ENCODE measurements at regions not wholly inside any gene's neighbourhood (a gene's known extent, or its start where the extent isn't known, plus 50 kb on each side); places are given as distances from the start of the nearest gene placed in this dataset.
"Not testable (repeated sequence)": the region's sequence is repeated elsewhere in the genome, so short reads cannot be mapped to it uniquely, and the experiment has no call there.

DNA sequence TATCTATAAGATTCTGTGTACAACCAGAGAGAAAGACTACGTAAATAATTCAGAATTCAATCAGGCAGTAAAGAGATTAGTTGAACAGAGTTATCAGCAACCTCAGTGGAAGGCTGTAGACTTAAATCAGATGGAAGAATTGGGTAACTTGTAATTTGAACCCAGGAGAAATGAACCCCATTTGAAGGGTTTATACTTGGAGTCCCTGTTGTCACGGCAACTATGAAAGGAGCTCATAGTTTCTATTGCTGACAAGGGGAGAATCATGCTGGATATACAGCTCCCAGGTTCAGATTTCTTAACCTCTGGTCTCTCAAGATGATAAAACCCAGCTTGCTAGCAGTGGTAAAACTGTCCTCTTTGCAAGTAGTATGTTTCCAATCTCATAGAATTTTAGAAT is 54.4 kb upstream of the BMP4 start:
- DNase-seq: no peak

DNA sequence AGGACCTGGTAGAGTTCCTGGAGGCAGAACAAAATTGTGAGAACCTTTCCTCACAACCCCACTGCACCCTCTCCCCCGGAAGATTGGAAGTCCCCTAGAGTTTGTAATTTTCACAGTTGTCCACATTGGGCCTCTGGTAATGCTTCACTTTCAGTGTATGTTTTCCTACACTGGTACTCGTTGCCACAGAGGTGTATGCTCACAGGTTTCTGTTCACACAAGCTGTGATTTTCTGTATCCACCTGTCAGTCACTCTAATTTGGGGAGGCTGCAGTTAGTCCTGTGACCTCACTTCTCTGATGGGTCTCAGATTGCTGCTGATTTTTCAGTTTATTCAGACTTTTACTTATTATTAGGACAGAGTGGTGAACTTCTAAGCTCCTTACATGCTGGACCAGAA is 66.4 kb upstream of the BMP4 start:
- no peak for DNase-seq

GRCh38 chr14:54025661-54026060 is 69.0 kb upstream of the BMP4 start:
- peak; percentile 3 for DNase-seq

- no peak for DNase-seq
Measured at GRCh38 chr14:54026671-54027070, 70.0 kb upstream of the BMP4 start.

DNA sequence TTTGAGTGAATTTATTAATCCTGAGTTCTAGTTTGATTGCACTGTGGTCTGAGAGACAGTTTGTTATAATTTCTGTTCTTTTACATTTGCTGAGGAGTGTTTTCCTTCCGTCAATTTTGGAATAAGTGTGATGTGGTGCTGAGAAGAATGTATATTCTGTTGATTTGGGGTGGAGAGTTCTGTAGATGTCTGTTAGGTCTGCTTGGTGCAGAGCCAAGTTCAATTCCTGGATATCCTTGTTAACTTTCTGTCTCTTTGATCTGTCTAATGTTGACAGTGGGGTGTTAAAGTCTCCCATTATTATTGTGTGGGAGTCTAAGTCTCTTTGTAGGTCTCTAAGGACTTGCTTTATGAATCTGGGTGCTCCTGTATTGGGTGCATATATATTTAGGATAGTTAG is 74.4 kb upstream of the BMP4 start:
- DNase-seq: not testable (repeated sequence)

DNA sequence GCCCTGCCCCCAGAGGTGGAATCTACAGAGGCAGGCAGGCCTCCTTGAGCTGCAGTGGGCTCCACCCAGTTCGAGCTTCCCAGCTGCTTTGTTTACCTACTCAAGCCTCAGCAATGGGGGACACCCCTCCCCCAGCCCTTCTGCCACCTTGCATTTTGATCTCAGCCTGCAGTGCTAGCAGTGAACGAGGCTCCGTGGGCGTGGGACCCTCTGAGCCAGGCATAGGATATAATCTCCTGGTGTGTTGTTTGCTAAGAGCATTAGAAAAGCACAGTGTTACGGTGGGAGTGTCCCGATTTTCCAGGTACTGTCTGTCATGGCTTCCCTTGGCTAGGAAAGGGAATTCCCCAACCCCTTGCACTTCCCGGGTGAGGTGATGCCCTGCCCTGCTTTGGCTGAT is 76.7 kb upstream of the BMP4 start:
- not testable (repeated sequence) for DNase-seq

- no peak for DNase-seq
Measured at GRCh38 chr14:54038724-54039123, 82.1 kb upstream of the BMP4 start.

GRCh38 chr14:54039311-54039710 is 82.7 kb upstream of the BMP4 start:
- DNase-seq: no peak

- DNase-seq: no peak
Measured at GRCh38 chr14:54040846-54041245, 84.2 kb upstream of the BMP4 start.

DNA sequence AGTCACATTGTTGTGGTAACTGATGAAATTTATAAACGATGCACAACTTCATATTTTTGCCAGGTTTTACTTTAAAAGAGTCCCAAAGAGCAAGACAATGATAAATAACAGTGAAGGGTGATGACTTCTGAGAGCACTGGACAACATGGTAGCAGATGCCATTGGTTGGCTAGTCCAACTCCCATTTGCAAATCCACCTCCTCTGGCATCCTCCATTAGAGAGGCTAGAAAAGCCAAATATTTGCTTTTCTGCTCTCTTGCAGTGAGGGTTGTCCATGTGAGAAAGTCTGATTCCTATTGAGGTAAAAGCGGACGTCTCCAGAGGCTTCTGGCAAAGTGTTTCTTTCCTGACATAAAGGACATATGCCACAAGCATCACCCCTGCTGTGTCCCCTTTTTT is 89.6 kb upstream of the BMP4 start:
- no peak for DNase-seq

DNA sequence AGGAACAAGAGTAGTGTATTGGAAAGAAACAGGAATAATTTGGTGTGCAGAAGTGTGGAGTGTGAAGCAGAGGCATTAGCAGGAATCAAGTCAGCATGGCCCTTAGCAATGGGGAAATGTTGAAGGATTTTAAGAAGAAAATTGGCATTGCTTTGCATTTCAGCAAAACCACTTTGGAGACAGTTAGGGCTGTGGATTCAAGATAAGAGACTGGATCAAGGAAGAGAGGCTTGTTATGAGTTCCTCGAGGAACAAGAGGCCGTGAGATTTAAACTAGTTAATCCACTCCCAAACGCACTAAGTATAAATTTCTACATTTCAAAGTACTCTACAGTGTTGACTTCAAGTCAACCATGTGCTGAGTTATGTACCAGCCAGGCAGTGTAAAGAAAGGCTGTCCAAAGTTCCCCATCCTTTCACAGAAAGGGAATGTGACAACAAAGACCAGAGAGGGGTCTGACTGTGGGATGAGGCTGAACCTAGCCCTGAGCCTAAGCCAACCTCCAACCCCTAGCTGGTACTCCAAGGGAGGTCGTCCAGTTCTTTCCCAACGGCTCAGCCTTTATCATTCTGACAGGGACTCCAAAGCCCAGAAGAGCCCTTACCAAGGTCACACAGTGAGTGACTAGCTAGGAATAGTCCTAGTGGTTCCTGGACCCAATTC is 91.2 kb upstream of the BMP4 start:
- no peak for DNase-seq

DNA sequence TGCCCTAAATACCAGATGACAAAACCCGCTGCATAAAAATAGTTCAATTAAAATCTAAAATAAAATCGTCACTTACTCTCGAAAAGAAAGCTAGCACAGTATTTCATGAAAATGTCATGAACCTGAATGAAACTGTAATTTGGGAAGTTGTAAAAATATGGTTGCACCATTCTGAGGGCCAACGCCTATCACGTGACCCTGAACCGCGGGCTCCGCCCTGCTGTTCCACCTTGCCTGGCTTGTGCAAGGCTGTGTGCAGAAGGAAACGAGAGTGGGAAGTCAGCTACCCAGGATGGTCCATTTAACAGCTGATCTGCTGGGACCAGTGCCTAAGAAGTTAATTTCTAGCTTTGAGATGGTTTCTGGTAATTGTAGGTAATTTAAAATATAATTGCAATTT is 91.7 kb upstream of the BMP4 start:
- no peak for DNase-seq

DNA sequence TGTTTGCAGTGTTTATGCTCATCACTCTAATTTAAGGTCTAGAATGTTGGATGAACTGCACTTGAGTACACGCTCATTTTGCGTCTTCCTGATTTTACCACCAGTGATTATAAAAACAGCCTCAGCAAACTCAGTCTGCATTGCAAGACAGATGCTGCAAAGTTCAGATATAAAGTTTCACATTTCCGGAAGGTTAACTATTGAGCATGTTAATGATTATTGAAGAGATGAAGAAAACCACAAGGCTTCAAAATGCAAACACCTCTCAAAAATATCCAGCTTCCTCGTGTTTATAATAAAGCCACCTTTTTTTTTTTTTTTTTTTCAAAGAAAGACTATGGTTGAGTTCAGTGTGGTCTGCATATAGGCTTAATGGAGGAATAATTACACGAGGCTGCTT is 92.1 kb upstream of the BMP4 start:
- DNase-seq: no peak

- DNase-seq: no peak
Measured at GRCh38 chr14:54050759-54051158, 94.1 kb upstream of the BMP4 start.

- no peak for DNase-seq
Measured at GRCh38 chr14:54052696-54053385, 96.2 kb upstream of the BMP4 start.

- no peak for DNase-seq
Measured at GRCh38 chr14:54053386-54053745, 96.7 kb upstream of the BMP4 start.

GRCh38 chr14:54058505-54058904 is 101.9 kb upstream of the BMP4 start:
- no peak for DNase-seq

- DNase-seq: no peak
Measured at GRCh38 chr14:54083549-54084239, 127.1 kb upstream of the BMP4 start.

DNA sequence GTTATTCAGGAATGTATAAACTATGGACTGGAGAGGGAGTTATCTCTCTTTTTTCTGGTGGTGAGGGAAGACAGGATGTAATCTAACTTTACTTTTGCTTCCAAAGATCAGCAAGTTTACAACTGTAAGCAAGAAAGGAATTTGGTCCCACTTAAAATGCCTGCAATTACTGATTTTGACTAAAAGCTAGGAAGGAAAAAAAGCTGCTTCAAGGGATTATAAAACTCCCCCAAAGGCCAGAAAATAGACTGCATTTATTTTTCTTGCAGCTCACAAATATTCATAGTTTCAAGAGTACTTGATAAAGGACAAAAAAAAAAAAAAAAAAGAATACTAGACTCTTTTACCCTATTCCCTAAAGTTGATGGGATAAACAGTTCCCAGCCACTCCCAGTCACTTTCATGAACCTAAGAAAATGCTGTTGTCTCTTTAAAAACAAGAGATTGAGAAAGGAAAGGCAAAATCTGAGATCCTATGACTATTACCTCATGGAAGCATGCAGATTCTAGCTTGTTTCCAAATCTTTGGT is 128.7 kb upstream of the BMP4 start:
- DNase-seq: no peak

DNA sequence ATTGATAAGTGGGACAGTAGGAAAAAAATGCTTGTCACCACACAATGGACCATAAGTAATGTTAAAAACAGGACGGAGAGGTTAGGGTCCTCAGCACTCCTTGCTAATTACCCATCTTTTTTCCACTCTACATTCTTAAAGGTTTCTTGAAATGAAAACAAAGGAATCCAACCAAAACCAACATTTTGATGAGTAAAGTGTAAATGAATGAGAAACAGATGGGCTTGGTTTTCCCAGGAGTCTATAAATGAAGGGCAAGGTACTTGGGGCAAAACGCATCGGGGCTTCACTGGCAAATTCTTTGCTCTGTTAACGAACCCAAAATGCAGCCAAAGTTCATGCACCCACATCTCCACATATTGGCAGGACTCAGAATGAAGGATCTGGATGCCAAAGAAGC is 129.2 kb upstream of the BMP4 start:
- DNase-seq: no peak

DNA sequence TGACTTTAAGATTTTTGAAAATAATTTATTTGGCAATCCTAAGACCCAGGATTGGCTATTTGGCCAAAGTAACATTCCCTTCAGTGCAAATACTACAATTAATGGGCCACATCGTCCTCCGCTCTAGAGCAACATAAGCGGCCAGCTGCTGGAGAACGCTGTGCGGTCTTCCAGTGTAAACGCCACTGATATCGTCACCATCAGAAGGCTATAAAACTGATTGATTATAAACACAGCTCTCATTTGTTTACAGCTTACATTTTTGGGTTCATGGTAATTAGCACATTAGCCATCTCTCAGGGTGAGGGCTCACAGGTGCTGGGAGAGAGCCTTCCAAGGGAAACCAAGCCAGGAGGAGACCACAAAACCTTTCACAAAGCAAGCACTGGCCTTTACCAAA is 130.1 kb upstream of the BMP4 start:
- DNase-seq: no peak

DNA sequence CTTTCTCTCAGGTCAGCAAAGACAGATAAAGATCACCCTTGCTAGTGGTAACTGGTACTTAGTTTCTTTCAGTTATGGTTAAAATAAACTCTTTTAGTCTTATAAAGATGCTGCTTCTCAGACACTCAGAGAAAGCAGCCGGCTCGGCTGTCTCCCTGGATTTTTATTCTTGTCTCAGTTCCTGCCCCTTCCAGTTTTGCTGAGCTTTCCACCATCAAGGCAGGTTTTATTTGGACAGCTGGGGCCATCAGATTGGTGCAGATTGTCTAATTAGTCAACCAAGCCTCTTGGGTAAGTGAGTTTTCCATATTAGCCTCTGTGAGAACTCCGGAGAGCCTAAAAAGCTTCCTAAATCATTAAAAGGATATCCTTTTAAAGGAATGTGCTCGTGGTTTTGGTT is 130.8 kb upstream of the BMP4 start:
- DNase-seq: no peak

GRCh38 chr14:54088271-54088670 is 131.6 kb upstream of the BMP4 start:
- DNase-seq: no peak

GRCh38 chr14:54090274-54090673 is 133.6 kb upstream of the BMP4 start:
- no peak for DNase-seq
